Cerebellar nuclear complex (tissue), 1 donor: ENCODE measurements at regions not wholly inside any gene's neighbourhood (a gene's known extent, or its start where the extent isn't known, plus 50 kb on each side); places are given as distances from the start of the nearest gene placed in this dataset.

Experiments used
- DNase-seq, 2 experiments: peaks; one replicate each; lab custom pipeline; 2025; lab: John Stamatoyannopoulos, UW

GRCh38 chr11:70535191-70535971, 137.1 kb downstream of the CTTN start:
- DNase-seq: no peak

GRCh38 chr11:70536051-70536877, 137.9 kb downstream of the CTTN start:
- no peak for DNase-seq

DNA sequence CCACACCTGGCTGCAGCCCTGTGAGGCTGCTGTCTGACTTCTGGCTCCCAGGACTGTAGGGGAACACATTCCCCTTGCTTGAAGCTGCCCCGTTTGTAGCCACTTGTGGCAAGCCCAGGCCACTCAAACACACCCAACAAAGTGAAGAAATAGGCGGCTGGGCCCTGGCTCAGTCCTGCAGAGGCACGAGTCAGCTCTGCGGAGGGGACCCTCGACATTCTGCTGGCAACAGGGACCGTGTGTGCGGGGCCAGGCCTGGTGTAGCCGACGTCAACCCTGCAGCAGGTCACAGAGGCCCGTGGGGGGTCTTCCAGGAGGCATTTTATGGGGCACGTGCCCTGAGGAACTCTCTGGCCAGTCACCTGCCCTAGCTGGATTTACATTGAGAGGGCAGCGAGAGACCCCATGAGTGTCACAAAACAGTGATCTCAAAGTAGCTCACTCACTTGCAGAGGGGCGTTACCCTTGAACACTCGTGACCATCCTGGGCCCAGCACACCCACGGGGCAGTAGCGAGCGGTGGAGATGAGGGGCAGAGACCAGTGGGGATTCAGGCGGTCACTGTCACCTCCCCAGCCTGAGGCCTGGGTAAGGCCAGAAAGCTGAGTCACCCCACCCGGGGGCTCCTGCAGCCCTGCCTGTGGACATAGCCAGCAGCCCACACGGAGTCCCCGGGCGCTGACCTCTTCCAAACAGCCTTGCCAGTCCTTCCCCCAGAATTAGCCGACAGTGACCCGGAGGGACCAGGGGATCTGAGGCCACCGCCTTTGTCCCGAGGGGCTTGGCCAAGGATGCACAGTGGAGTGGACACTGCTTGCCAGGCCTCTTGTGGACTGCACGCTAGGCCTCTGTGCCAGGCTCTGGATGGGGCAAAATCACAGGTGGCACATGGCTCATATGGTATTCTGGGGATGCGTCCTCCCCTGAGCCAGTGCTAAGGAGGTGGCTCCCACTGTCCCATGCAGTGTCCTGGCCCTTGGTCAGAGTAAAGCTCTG, 139.5 kb downstream of the CTTN start:
- DNase-seq: no peak

DNA sequence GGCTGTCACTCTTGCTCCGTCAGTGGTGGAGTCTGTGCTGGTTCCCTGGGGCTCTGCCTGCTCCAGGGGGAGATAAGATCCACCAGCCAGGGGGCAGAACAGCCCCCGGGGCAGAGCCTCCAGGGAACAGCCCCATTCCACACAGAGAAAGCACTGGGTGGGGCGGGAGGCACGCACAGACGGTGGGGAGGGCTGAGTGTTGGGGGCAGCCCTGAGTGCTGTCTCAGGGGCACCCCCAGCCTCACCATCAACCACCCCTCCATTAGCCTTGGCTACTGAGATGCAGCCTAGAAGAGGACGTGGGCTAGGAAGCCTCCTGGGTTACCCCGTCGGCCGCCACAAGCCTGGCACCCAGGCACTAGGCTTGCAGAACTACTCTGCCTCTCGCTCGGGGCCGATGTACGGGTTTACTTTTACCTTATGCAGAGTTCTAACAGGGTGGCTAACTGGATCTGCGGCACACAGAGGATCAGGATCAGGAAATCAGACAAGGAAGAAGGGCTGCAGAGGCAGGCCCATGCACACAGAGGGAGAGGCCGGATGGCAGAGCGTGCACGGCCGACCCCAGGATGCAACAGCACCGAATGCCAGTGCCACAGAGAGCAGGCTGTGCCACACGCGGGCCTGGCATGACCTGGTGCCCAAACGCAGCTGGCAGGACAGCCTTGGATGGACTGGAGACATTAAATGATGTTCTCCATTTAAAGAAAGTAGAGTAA, 140.5 kb downstream of the CTTN start:
- DNase-seq: no peak

- DNase-seq: no peak
Observed at GRCh38 chr11:70539360-70540095, 141.2 kb downstream of the CTTN start.

- no peak for DNase-seq
Observed at GRCh38 chr11:70540196-70540595, 141.9 kb downstream of the CTTN start.

- DNase-seq: no peak
Observed at GRCh38 chr11:70541176-70541575, 142.8 kb downstream of the CTTN start.

- DNase-seq: no peak
Observed at GRCh38 chr11:70541699-70542098, 143.4 kb downstream of the CTTN start.

DNA sequence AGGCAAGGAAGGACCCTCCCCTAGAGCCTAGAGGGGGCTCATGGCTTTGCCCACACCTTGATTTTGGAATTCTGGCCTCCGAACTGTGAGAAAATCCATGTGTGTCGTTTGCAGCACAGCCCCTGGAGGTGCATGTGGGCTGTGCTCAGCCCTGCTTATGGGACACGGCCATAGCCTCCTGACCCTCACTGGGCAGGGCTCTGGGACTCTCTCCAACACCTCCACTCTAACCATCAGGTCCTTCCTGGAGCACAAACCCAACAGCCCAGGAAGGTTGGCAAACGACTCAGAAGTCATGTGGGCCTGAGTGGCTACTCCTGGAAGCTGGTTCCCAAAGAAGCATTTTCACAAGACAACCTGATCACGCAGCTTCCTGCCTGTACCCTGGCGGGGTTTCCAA, 144.1 kb downstream of the CTTN start:
- DNase-seq: no peak

DNA sequence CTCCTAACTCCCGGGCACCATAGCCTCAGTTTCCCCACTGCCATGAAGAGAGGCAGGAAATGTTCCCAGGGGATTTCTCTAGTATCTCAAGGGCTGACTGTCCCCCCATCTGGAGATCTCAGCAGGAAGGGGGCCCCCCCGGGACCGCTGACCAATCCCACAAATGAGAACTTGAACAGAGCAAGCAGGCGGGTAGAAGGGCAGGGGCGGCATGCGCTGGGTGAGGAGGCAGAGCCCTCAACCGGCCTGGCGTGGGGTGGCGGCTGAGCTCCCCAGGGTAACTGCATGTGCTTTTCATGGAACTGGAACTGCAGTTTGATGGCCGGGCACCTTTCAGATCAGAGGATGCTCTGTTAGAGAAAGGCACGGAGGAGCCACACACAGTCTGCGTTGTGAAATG, 144.5 kb downstream of the CTTN start:
- DNase-seq: no peak

- DNase-seq: no peak
Observed at GRCh38 chr11:70543611-70544010, 145.3 kb downstream of the CTTN start.

GRCh38 chr11:70544067-70544773, 145.9 kb downstream of the CTTN start:
- DNase-seq: no peak

- DNase-seq: no peak
Observed at GRCh38 chr11:70544774-70545609, 146.7 kb downstream of the CTTN start.

- DNase-seq: no peak
Observed at GRCh38 chr11:70545610-70545912, 147.2 kb downstream of the CTTN start.

DNA sequence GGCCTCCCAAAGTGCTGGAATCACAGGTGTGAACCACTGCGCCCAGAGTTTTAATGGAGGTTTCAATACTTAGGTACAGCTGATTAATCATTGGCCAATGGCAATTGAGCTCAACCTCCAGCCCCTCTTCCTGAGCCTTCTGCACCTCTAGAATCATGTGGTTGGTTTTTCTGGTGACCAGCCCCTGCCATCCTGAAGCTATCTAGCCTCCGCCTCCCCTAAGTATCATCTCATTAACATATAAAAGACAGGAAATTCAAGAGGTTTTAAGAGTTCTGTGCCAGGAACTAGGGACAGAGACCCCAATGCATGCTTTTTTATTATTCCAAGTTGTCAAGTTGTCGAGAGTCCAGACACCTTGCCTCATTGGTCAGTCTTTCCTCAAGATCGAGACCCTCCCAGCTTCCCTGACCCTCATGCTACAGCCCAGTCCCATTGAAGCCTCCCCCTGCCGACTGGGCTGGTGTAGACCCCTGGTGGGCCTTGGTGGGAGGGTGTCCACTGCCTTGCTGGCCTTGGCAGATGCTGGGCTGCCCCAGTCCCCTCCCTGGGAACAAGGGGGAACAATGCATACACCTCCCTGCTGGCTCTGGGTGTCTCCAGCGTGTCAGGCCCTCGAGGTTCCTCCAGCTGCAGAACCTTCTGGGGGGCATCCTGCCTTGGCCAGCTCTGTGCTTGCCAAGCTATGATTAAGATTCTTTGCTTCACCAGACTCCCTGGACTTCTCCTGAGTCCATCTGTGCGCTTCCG, 148.0 kb downstream of the CTTN start:
- no peak for DNase-seq

GRCh38 chr11:70547386-70547785, 149.1 kb downstream of the CTTN start:
- DNase-seq: no peak

- no peak for DNase-seq
Observed at GRCh38 chr11:70547821-70548670, 149.7 kb downstream of the CTTN start.

DNA sequence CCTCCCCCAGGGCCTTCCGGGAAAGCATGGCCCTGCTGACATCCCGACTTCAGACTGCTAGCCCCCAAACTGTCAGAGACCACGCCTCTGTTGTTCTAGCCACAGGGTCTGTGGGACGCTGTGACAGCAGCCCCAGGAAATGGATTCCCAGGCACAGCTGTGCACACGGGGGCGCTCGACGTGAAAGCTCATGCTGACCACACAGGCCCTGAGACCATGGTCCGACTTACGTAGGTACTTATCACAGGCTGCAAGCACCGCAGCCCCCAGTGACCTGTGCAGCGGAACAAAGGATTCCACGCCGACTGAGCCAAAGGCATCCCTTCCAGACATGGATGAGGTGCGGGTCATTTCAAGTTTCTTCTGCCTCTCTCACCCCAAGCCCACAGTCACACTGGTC, 150.6 kb downstream of the CTTN start:
- DNase-seq: no peak
